Transverse colon (tissue), 4 donors: ENCODE measurements at regions not wholly inside any gene's neighbourhood (a gene's known extent, or its start where the extent isn't known, plus 50 kb on each side); places are given as distances from the start of the nearest gene placed in this dataset.
A peak's percentile ranks its signal among the peaks of the same experiment; 100 is the strongest.
"Not testable (repeated sequence)": the region's sequence is repeated elsewhere in the genome, so short reads cannot be mapped to it uniquely, and the experiment has no call there.

Experiments used
- DNase-seq: peaks from one replicate; pipeline ENCODE4 v3.0.0-alpha.2; 2019
- H3K27ac ChIP-seq, 4 donors: fragments of 200-600 bp; sonication (generic); 2 replicates each; pipeline ENCODE4 v1.5.1; 2016 to 2018; ENCODE audit warnings: inconsistent platforms in 4 of 4
- H3K27me3 ChIP-seq: fragments of 200-600 bp; sonication (generic); 2 replicates; pipeline ENCODE4 v1.5.1; 2017; ENCODE audit warnings: inconsistent platforms
- H3K36me3 ChIP-seq, 4 donors: fragments of 200-600 bp; sonication (generic); 2 replicates each; pipeline ENCODE4 v1.5.1; 2017 to 2019; ENCODE audit warnings: inconsistent platforms in 4 of 4
- H3K4me1 ChIP-seq, 4 donors: fragments of 200-600 bp; sonication (generic); 2 replicates each; pipeline ENCODE4 v1.5.1; 2017 to 2020; ENCODE audit warnings: inconsistent platforms in 4 of 4
- H3K4me3 ChIP-seq, 4 donors: fragments of 200-600 bp; sonication (generic); 1 replicate in 1 of 4; 2 replicates in 3 of 4; pipeline versions ENCODE4 v1.5.1 to v1.6.1; 2017 to 2019; ENCODE audit warnings: inconsistent platforms in 4 of 4
- H3K9me3 ChIP-seq, 2 donors: fragments of 200-600 bp; sonication (generic); 2 replicates each; pipeline ENCODE4 v1.5.1; 2017 to 2019; ENCODE audit warnings: inconsistent platforms in 2 of 2
- EP300 ChIP-seq: sonication (generic); formaldehyde crosslinking; IDR thresholded peaks from one replicate; pipeline ENCODE4 v1.6.1; 2017; ENCODE audit warnings: antibody characterized with exemption, low read depth
- POLR2A ChIP-seq: fragments of 450-650 bp; IDR thresholded peaks from one replicate; pipeline ENCODE4 v1.6.1; 2016; ENCODE audit warnings: antibody characterized with exemption, mild to moderate bottlenecking, moderate library complexity
- POLR2AphosphoS5 ChIP-seq, 3 donors: sonication (generic); formaldehyde crosslinking; IDR thresholded peaks; one replicate each; pipeline ENCODE4 v1.6.1; 2016; ENCODE audit warnings: antibody characterized with exemption in 3 of 3
- WGBS, 2 donors: methylation state at CpG; one replicate each; pipeline ENCODE4 v1.1.5; 2018; ENCODE audit warnings: low coverage in 1 of 2; 5-methylcytosine and 5-hydroxymethylcytosine counted together
- in situ Hi-C, 4 donors: fragments of 200-750 bp; cut with MboI; loops; one replicate each; pipeline versions ENCODE4 v1.15.0 to v1.15.1; 2017; ENCODE audit warnings: low sequenced_read_pairs in 3 of 4, low pct_ligation_motif_present in 1 of 4, low pct_unique_long_range_greater_than_20kb in 1 of 4
- intact Hi-C: fragments of 100-400 bp; cut with DNase I; formaldehyde crosslinking; loops from one replicate; pipeline ENCODE4 v1.15.1; 2023; ENCODE audit warnings: low total_unique reads
- TF ChIP-seq, protein P1 (sequence below), 5 experiments: fragments of 200-600 bp in 3 of 5; fragments of 450-650 bp in 2 of 5; sonication (generic) in 3 of 5; IDR thresholded peaks; 1 replicate in 2 of 5; 2 replicates in 3 of 5; pipeline ENCODE4 v1.5.1; 2016 to 2017; ENCODE audit warnings: antibody characterized with exemption in 5 of 5, inconsistent platforms in 3 of 5, mild to moderate bottlenecking in 2 of 5, moderate library complexity in 1 of 5

DNA sequence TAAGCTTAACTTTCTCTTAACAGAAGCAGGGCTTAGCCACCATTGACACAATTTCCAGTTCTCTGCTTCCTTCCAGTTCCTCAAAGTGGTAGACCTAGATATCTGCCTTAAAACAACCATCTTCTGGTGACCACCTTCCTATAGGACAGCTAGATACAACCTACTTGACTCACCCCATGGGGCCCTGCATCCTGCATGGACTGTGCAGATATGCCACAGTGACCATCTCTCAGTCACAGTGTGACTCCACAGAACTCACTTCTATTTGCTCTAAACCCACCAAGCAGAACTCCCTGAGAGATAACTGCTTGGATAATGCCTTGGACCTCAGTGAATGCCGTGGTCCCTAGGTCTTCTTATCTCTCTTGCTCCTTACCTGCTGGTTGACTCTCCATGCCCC is 621.6 kb downstream of the IQCM start:
- no peaks in the 10 kb centered on the region for H3K9me3 ChIP-seq
- H3K36me3 ChIP-seq = no peaks in the 10 kb centered on the region
- no peaks in the 10 kb centered on the region for H3K4me1 ChIP-seq
- in situ Hi-C loops (no loop called here), intact Hi-C loops (no loop called here)
- WGBS, 2 donors = 79% methylated on average over 1 of the region's 1 CpG; no CpG with 5 or more reads in 1 of the 2 donors
- H3K4me3 ChIP-seq = no peak overlapping the region
- H3K27me3 ChIP-seq = no peaks in the 10 kb centered on the region
- H3K27ac ChIP-seq = no peak overlapping the region
- TF ChIP-seq EP300 = no peak
- TF ChIP-seq POLR2A = no peak
- TF ChIP-seq, protein P1, sequence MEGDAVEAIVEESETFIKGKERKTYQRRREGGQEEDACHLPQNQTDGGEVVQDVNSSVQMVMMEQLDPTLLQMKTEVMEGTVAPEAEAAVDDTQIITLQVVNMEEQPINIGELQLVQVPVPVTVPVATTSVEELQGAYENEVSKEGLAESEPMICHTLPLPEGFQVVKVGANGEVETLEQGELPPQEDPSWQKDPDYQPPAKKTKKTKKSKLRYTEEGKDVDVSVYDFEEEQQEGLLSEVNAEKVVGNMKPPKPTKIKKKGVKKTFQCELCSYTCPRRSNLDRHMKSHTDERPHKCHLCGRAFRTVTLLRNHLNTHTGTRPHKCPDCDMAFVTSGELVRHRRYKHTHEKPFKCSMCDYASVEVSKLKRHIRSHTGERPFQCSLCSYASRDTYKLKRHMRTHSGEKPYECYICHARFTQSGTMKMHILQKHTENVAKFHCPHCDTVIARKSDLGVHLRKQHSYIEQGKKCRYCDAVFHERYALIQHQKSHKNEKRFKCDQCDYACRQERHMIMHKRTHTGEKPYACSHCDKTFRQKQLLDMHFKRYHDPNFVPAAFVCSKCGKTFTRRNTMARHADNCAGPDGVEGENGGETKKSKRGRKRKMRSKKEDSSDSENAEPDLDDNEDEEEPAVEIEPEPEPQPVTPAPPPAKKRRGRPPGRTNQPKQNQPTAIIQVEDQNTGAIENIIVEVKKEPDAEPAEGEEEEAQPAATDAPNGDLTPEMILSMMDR (IDR thresholded peaks at IDR 0.05) = no peak
- no peak for TF ChIP-seq POLR2AphosphoS5 (IDR thresholded peaks at IDR 0.05)
- no peak for DNase-seq

DNA sequence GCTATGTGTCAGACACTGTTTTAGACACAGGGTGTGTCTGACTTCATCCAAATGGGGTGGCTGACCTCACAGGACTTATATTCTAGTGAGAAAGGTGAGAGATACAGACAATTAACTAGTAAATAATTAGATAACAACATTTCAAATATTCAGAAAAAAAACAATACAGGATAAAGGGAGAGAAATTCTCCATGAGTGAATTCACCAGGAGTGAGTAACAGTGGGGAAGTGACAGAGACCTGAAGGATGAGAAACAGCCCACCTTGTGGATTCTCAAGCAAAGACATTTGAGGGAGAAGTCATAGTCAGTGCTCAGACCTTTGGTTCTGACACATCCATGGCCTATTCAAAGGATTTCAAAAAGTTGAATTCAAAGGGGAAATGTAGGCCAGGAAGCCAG is 627.9 kb downstream of the IQCM start:
- H3K4me1 ChIP-seq = no peaks in the 10 kb centered on the region
- intact Hi-C loops (no loop called here), in situ Hi-C loops (no loop called here)
- no peak overlapping the region for H3K4me3 ChIP-seq
- TF ChIP-seq, protein P1 (IDR thresholded peaks at IDR 0.05) = no peak
- TF ChIP-seq POLR2AphosphoS5 (IDR thresholded peaks at IDR 0.05) = no peak
- no peak for TF ChIP-seq EP300
- TF ChIP-seq POLR2A = no peak
- no peak for DNase-seq
- H3K9me3 ChIP-seq = no peaks in the 10 kb centered on the region
- H3K27me3 ChIP-seq = no peaks in the 10 kb centered on the region
- no peak overlapping the region for H3K27ac ChIP-seq
- no peaks in the 10 kb centered on the region for H3K36me3 ChIP-seq

DNA sequence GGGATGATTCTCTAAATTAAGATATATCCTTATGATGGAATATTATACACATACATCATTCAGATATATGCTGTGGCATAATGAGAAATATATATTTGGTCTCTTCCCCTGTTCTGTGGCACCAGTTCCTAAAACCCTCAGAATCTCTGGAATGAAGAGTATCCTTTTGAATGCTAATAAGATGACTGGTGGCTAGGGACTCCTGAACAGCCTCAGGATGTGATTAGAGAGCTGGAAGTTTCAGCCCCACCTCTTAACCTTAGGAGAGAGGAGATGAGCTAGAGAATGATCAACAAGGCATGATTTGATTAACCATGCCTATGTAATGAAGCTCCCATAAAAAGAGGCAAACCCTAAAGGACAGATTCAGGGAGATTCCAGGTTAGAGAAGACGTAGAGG is 632.0 kb downstream of the IQCM start:
- intact Hi-C loops (no loop called here), in situ Hi-C loops (no loop called here)
- H3K27me3 ChIP-seq = no peaks in the 10 kb centered on the region
- no peak for TF ChIP-seq POLR2AphosphoS5 (IDR thresholded peaks at IDR 0.05)
- TF ChIP-seq, protein P1 (IDR thresholded peaks at IDR 0.05) = no peak
- TF ChIP-seq EP300 = no peak
- no peak for TF ChIP-seq POLR2A
- DNase-seq = no peak
- H3K4me1 ChIP-seq = no peaks in the 10 kb centered on the region
- WGBS, 2 donors = 92 to 100% methylated on average over 1 of the region's 1 CpG
- no peaks in the 10 kb centered on the region for H3K36me3 ChIP-seq
- H3K27ac ChIP-seq = no peak overlapping the region
- no peaks in the 10 kb centered on the region for H3K9me3 ChIP-seq
- no peak overlapping the region for H3K4me3 ChIP-seq

DNA sequence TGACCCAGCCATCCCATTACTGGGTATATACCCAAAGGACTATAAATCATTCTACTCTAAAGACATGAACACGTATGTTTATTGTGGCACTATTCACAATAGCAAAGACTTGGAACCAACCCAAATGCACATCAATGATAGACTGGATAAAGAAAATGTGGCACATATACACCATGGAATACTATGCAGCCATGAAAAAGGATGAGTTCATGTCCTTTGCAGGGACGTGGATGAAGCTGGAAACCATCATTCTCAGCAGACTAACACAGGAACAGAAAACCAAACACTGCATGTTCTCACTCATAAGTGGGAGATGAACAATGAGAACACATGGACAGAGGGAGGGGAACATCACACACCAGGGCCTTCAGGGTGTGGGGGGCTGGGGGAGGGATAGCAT is 634.2 kb downstream of the IQCM start:
- in situ Hi-C loops, H3K27me3 ChIP-seq, H3K9me3 ChIP-seq, intact Hi-C loops, H3K4me1 ChIP-seq, DNase-seq, H3K36me3 ChIP-seq, H3K27ac ChIP-seq, H3K4me3 ChIP-seq: not testable (repeated sequence)
- WGBS, 2 donors = 83% methylated on average over 2 of the region's 2 CpGs; no CpG with 5 or more reads in 1 of the 2 donors

DNA sequence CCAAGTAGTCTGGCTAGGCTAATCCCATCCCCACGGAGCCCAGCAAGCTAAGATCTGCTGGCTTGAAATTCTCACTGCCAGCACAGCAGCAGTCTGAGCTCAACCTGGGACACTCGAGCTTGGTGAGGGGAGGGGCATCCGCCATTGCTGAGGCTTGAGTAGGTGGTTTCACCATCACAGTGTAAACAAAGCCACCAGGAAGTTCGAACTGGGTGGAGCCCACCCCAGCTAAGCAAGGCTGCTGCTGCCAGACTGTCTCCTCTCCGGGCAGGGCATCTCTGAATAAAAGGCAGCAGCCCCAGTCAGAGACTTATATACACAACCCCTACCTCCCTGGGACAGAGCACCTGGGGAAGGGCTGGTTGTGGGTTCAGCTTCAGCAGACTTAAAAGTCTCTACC is 639.6 kb downstream of the IQCM start:
- in situ Hi-C loops = no loop called here

More for the DNA sequence above, 639.6 kb downstream of the IQCM start:
- TF ChIP-seq, protein P1 (IDR thresholded peaks at IDR 0.05) = no peak
- TF ChIP-seq POLR2A (no peak), EP300 (no peak), POLR2AphosphoS5 (IDR thresholded peaks at IDR 0.05) (no peak)
- Histone ChIP-seq H3K27me3 (no peaks in the 10 kb centered on the region), H3K36me3 (no peaks in the 10 kb centered on the region), H3K4me3 (no peak overlapping the region), H3K9me3 (no peaks in the 10 kb centered on the region), H3K27ac (no peak overlapping the region), H3K4me1 (no peaks in the 10 kb centered on the region)
- WGBS, 2 donors = 38% methylated on average over 5 of the region's 5 CpGs; no CpG with 5 or more reads in 1 of the 2 donors
- DNase-seq = peak; percentile 10
- intact Hi-C loops = no loop called here
